SHP77 treated with DMSO at 0.1 percent for 48 hours (cell line): ENCODE measurements at regions not wholly inside any gene's neighbourhood (a gene's known extent, or its start where the extent isn't known, plus 50 kb on each side); places are given as distances from the start of the nearest gene placed in this dataset.
"Not testable (repeated sequence)": the region's sequence is repeated elsewhere in the genome, so short reads cannot be mapped to it uniquely, and the experiment has no call there.

ENCODE experiments used
- DNase-seq: peaks from one replicate; lab custom pipeline; 2025; lab: John Stamatoyannopoulos, UW

DNA sequence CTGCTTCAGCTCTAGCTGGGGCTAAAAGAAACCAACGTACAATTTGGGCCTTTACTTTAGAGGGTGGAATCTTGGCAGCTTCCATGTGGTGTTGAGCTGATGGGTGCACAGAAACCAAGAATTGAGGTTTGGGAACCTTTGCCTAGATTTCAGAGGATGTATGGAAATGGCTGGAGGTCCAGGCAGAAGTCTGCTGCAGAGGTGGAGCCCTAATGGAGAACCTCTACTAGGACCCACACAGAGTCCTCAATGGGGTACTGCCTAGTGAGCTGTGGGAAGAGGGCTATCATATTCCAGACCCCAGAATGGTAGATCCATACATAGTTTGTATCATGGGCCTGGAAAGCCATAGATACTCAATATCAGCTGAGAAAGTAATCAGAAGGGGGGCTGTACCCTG, 500.4 kb upstream of the ATP2B1 start:
- no peak for DNase-seq

- DNase-seq: not testable (repeated sequence)
Observed at GRCh38 chr12:90208379-90208778, 499.7 kb upstream of the ATP2B1 start.

- no peak for DNase-seq
Observed at GRCh38 chr12:90207799-90208198, 499.2 kb upstream of the ATP2B1 start.

DNA sequence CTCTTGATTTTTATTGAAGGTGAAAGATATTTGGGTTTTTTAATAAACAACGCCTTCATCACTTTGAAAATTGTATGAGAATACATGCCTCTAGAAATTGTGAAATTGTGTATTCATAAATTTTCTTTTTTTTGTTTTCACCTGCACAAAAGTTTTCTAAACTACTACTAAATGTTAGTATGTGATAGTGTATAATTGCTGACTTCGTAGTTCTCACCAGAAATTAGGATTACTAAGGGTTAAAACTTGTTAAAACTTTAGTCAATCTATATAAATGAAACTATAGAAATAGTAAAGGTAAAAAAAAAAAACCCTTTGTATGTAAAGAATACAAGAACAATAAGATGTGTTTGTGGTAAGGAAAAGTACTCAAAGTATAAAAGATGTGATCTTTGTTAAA, 496.5 kb upstream of the ATP2B1 start:
- no peak for DNase-seq

DNA sequence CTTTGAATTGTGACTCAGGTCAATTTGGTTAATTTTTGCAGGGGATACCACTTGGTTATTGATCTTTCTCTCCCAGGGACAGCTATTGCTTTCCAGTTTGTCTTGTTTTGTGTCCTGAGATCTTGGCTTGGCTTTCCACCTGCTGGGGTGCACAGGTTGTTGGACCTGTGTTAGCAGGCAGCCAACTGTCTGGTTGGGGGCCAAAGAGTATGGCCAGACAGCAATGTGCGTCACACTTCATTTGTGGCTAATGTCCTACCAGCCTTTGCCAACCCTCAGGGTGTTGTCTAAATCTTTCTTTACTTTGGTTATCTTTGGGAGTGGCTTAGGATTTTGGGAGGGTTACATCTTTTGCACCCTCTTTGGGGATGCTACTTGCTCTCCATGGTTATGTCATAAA, 494.9 kb upstream of the ATP2B1 start:
- no peak for DNase-seq

- DNase-seq: no peak
Observed at GRCh38 chr12:90199006-90199405, 490.4 kb upstream of the ATP2B1 start.

- no peak for DNase-seq
Observed at GRCh38 chr12:90193500-90193899, 484.9 kb upstream of the ATP2B1 start.

- DNase-seq: no peak
Observed at GRCh38 chr12:90188857-90189256, 480.2 kb upstream of the ATP2B1 start.

- DNase-seq: no peak
Observed at GRCh38 chr12:90183201-90183600, 474.6 kb upstream of the ATP2B1 start.

DNA sequence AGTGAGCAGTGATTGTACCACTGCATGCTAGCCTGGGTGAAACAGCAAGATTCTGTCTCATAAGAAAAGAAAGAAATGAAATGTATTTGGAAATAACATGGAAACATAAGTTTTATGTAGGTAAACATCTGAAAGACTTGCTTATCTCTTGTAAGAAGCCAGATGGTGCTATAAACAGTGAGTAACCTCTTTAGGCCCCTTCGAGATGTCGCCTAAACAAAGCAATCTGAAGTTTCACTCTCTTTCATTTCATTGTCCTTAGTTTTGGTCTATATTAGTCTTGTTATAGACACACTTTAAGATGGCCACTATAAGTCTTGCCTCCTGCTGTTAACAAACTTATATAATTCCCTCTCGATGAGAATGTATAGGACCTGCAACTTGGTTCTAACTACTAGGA, 472.6 kb upstream of the ATP2B1 start:
- no peak for DNase-seq

GRCh38 chr12:90174956-90175355, 466.3 kb upstream of the ATP2B1 start:
- no peak for DNase-seq

GRCh38 chr12:90174198-90174510, 465.5 kb upstream of the ATP2B1 start:
- DNase-seq: no peak

- no peak for DNase-seq
Observed at GRCh38 chr12:90173499-90174197, 465.0 kb upstream of the ATP2B1 start.

- no peak for DNase-seq
Observed at GRCh38 chr12:90172524-90172923, 463.9 kb upstream of the ATP2B1 start.

DNA sequence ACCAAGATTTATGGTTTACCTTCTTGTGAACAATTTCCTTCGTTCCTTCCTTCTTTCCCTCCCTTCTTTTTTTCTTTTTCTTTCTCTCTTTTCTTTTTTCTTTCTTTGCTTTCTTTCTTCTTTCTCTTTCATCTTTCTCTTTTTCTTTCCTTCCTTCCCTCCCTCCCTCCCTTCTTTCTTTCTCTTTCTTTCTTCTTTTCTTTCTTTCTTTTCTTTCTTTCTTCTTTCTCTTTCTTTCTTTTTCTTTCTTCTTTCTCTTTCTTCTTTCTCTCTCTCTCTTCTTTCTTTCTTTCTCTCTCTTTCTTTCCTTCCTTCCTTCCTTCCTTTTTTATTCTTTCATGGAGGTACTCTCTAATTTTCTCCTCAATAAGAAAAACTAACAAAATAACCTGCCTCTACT, 462.1 kb upstream of the ATP2B1 start:
- no peak for DNase-seq

DNA sequence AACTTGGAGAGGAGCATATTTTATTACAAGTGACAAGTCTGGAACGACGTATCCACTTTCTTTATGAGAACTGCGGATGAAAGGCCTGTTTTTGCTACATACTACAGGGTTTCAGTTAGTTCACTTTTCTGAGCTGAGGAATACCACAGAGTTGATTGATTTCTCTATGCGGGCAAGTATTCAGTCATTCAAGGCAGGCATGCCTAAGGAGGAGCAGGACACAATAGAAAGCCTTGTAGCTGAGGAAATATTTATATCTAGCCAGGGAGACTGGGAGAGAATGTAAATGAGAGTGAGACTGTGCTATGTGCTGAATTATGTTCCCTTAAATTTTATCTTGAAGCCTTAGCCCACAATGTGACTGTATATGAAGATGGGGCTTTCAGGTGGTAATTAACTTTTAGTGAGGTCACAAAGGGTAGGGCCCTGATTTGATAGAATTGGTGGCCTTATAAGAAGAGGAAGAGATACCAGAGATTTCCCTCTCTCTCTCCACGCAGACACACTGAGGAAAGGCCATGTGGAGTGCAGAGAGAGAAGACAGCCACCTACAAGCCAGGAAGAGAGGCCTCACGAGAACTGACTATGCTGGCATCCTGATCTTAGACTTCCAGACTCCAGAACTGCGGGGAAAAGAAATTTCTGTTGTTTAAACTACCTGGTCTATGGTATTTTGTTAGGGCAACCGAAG, 459.0 kb upstream of the ATP2B1 start:
- DNase-seq: no peak

GRCh38 chr12:90166671-90167070, 458.0 kb upstream of the ATP2B1 start:
- DNase-seq: no peak

GRCh38 chr12:90166012-90166411, 457.4 kb upstream of the ATP2B1 start:
- no peak for DNase-seq

DNA sequence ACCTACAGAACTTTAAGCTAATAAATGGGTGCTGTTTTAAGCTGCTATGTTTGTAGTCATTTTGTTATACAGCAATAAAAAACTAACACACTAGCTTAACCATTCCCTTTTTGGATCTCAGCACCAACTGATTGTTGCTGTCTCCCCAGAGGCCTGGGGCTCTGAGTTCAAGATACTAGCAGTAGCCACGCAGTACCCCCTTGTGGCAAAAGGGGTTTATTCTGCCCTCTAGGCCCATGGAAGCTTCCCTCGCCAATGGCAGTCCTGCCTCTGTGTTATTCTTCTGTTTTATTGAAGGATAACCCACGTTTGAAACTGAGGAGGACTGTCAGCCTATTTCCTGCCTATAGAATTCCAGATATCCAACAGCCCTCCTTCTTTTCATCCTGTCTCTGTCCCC, 455.3 kb upstream of the ATP2B1 start:
- DNase-seq: no peak

DNA sequence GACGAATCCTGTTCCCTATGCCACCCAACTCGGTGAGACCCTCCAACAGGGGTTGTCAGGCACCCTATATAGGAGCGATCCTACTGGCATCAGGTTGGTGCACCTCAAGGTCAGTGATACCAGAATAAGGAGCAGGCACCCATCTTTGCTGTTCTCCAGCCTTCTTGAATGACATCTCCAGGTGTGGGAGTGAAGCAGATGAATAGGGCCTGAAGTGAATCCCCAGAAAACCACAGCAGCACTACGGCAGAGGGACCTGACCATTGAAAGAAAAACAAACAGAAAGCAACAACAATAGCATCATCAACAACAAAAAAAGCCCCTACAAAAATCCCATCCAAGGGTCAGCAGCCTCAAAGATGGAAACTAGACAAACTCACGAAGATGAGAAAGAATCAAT, 445.2 kb upstream of the ATP2B1 start:
- no peak for DNase-seq

GRCh38 chr12:90152897-90153624, 444.4 kb upstream of the ATP2B1 start:
- no peak for DNase-seq

- DNase-seq: no peak
Observed at GRCh38 chr12:90151491-90152015, 442.9 kb upstream of the ATP2B1 start.

DNA sequence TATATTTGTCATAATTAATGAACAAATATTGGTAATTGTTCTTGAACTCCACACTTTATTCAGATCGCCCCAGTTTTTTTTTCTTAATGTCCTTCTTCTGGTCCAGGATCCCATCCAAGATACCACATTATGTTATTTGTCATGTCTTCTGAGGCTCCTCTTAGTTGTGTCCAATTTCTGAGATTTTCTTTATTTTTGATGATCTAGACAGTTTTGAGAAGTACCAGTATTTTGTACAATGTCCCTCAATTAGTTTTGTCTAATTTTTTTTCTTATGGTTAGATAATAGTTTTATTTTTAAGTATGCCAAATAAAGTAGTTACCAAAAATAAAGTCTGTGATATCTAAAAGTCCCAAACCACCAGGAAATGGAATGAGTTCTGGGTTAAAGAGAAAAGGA, 440.8 kb upstream of the ATP2B1 start:
- DNase-seq: no peak
